ENCODE measurements at regions not wholly inside any gene's neighbourhood (a gene's known extent, or its start where the extent isn't known, plus 50 kb on each side); places are given as distances from the start of the nearest gene placed in this dataset.

DNA sequence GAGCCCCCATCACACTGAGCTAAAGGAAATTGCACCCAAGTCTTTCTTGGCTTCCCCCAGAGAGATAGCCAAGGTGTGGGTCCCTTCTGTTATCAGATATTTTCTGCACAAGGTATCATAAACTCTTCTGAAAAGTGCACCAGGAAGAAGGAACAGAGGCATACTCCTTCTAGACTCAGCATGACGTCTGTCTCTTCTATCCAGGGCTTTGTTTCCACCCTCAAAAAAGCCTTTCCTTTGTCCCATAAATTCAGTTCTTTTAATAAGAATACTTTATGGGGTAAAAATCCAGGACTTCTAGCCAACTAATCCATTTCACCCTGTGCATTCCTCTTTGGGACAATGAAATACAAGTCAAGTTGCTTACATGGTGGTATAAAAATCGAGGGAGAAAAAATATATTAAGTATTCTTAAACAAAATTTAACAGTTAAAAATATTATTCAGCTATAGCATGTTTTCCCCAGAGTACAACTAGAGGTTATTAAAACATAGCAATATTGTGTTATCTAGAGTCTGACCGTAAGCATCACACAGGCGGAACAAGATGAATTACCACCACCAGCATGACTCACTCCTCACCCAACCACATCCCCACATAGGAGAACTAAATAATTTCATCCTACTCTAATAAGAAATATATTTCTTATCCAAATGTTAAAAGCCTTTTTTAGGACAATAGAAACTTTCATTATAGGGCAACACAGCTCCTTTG is 79.9 kb upstream of the GPC6 start:
- DNase-seq: no peak

GRCh38 chr13:93147298-93147645 is 79.3 kb upstream of the GPC6 start:
- no peak for DNase-seq

DNA sequence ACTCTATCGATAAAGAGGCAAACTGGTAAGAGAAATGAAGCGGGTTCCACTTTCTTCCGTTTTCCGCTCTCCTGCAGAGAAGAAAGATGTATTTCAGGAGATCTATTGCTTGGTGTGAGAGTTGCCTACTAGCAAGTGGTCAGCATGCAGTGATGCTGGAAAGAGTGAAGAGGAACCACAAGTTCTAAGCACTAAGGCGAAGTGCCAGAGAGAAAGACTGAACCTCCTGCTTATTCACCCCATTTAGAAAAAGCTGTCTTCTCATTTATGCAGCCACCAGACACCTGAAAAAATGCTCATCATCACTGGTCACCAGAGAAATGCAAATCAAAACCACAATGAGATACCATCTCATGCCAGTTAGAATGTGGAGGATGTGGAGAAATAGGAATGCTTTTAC is 78.7 kb upstream of the GPC6 start:
- DNase-seq: no peak

DNA sequence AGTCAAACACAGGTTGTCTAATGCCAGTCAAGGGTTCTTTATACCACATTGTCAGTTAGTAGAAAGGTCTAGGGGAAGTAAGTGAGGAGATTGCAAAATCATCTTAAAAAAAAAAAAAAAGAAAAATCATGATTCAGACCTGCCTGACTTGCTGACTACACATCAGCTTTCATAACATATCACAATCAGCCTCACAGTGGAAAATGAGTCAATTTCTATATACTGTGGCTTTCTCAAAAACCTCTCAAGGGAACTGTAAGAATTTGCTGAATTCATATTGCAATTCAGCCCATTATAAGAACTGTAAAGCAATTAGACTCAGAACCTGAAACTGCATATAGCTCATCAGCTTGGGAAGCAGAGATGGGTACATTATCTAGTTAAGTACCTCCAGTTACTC is 75.3 kb upstream of the GPC6 start:
- no peak for DNase-seq

GRCh38 chr13:93158565-93158964 is 68.0 kb upstream of the GPC6 start:
- no peak for DNase-seq

GRCh38 chr13:93169980-93170379 is 56.6 kb upstream of the GPC6 start:
- DNase-seq: no peak

DNA sequence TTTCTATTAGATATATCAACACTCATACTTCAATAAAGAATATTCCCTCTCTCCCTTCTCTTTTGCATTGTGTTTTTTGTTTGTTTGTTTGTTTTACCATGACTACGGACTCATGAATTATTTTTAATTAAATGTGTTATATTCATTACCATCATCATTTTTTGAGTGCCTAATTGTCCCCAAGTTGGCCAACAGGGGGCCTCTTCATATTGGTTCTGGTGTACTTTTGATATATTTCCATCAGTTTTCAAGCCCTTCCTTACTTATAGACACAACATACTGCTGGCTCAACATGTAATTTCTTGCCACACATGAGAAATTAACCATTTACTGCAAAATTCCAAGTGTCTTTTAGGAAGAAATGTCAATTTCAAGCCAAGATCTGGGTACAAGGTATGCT is 54.5 kb upstream of the GPC6 start:
- no peak for DNase-seq

DNA sequence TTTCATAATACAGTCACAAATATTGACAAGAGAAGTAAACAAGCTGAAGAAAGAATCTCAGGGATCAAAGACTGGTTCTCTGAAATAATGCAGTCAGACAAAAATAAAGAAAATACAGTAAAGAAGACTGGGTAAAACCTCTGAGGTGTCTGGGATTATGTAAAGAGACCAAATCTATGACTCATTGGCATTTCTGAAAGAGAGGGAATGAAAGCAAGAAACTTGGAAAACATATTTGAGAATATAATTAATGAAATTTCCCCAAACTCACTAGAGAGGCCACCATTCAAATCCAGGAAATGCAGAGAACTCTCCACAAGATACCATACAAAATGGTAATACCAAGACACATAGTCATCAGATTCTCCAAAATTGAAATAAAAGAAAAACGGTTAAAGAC is 53.0 kb upstream of the GPC6 start:
- no peak for DNase-seq

GRCh38 chr13:93174260-93174659 is 52.3 kb upstream of the GPC6 start:
- DNase-seq: no peak

All from NCI-H1092 (cell line).